Smooth muscle cell (in vitro differentiated cells): ENCODE measurements at regions not wholly inside any gene's neighbourhood (a gene's known extent, or its start where the extent isn't known, plus 50 kb on each side); places are given as distances from the start of the nearest gene placed in this dataset.

Source experiments
- DNase-seq: peaks from one replicate; lab custom pipeline; 2025; ENCODE audit not compliant: unreplicated experiment; lab: John Stamatoyannopoulos, UW
- H2AFZ ChIP-seq: fragments of 200-600 bp; sonication (generic); 2 replicates; pipeline ENCODE4 v1.6.0; 2016; ENCODE audit warnings: antibody characterized with exemption, low read depth, mild to moderate bottlenecking
- H3F3A ChIP-seq: fragments of 200-600 bp; sonication (generic); 2 replicates; pipeline ENCODE4 v1.6.0; 2017; ENCODE audit warnings: antibody characterized with exemption, low read depth
- H3K27ac ChIP-seq: fragments of 200-600 bp; sonication (generic); 2 replicates; pipeline ENCODE4 v1.5.1; 2016; ENCODE audit warnings: low read depth, mild to moderate bottlenecking
- H3K27me3 ChIP-seq: fragments of 200-600 bp; sonication (generic); 2 replicates; pipeline ENCODE4 v1.6.1; 2016; ENCODE audit warnings: low read depth, mild to moderate bottlenecking
- H3K36me3 ChIP-seq: fragments of 200-600 bp; sonication (generic); 2 replicates; pipeline ENCODE4 v1.5.1; 2016; ENCODE audit warnings: low read depth
- H3K4me1 ChIP-seq: fragments of 200-600 bp; sonication (generic); 2 replicates; pipeline ENCODE4 v1.5.1; 2016; ENCODE audit warnings: low read depth
- H3K4me2 ChIP-seq: fragments of 200-600 bp; sonication (generic); 2 replicates; pipeline ENCODE4 v1.6.0; 2016; ENCODE audit warnings: mild to moderate bottlenecking
- H3K4me3 ChIP-seq: fragments of 200-600 bp; sonication (generic); 2 replicates; pipeline ENCODE4 v1.5.1; 2016; ENCODE audit warnings: mild to moderate bottlenecking
- H3K79me2 ChIP-seq: fragments of 200-600 bp; sonication (generic); 2 replicates; pipeline ENCODE4 v1.6.0; 2016; ENCODE audit warnings: low read depth, mild to moderate bottlenecking
- H3K9ac ChIP-seq: fragments of 200-600 bp; sonication (generic); 2 replicates; pipeline ENCODE4 v1.6.0; 2016; ENCODE audit warnings: low read depth
- H3K9me3 ChIP-seq: fragments of 200-600 bp; sonication (generic); replicated peaks from 2 replicates; pipeline ENCODE4 v1.5.1; 2016; ENCODE audit warnings: low read depth
- H4K20me1 ChIP-seq: fragments of 200-600 bp; sonication (generic); 2 replicates; pipeline ENCODE4 v1.6.0; 2016; ENCODE audit warnings: low read depth
- WGBS: methylation state at CpG from one replicate; pipeline ENCODE4 v1.1.7; 2016; ENCODE audit warnings: low lambda C conversion rate; 5-methylcytosine and 5-hydroxymethylcytosine counted together
- TF ChIP-seq, protein P1 (sequence below): fragments of 200-600 bp; sonication (generic); IDR thresholded peaks from 2 replicates; pipeline ENCODE4 v1.5.1; 2017; ENCODE audit warnings: borderline replicate concordance, mild to moderate bottlenecking, antibody characterized with exemption; ENCODE audit not compliant: insufficient read depth, poor library complexity, severe bottlenecking

DNA sequence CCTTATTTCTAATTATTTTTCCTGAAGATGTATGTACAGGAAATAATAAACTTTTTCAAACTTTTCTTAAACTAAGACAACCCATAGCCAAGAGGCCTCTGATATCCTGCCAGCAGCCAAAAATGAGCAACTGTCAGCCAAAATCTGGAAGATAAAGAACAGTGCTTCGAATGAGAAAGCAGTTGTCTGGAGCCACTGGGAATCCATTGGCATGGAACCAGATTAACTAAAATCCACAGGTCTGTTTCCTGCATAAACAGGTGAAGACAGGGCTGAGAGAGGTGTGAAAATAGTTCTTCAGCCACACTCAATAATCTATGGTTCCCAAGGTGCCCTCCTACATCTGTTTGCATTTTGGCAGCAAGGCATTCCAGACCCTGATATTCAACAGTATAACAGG is 1076.7 kb upstream of the PIK3C3 start:
- no peaks in the 10 kb centered on the region for H3K9me3 ChIP-seq
- no peaks in the 10 kb centered on the region for H4K20me1 ChIP-seq
- DNase-seq = no peak
- H3K4me3 ChIP-seq = no peak overlapping the region
- no peaks in the 10 kb centered on the region for H3K4me1 ChIP-seq
- no peaks in the 10 kb centered on the region for H3K36me3 ChIP-seq
- no peak overlapping the region for H3K9ac ChIP-seq
- 71% methylated on average over 1 of the region's 1 CpG for WGBS
- no peaks in the 10 kb centered on the region for H3K27me3 ChIP-seq
- H2AFZ ChIP-seq = no peak overlapping the region
- peaks cover 7% of the 10 kb centered on the region for H3F3A ChIP-seq
- H3K27ac ChIP-seq = no peak overlapping the region
- H3K79me2 ChIP-seq = no peaks in the 10 kb centered on the region
- TF ChIP-seq, protein P1, sequence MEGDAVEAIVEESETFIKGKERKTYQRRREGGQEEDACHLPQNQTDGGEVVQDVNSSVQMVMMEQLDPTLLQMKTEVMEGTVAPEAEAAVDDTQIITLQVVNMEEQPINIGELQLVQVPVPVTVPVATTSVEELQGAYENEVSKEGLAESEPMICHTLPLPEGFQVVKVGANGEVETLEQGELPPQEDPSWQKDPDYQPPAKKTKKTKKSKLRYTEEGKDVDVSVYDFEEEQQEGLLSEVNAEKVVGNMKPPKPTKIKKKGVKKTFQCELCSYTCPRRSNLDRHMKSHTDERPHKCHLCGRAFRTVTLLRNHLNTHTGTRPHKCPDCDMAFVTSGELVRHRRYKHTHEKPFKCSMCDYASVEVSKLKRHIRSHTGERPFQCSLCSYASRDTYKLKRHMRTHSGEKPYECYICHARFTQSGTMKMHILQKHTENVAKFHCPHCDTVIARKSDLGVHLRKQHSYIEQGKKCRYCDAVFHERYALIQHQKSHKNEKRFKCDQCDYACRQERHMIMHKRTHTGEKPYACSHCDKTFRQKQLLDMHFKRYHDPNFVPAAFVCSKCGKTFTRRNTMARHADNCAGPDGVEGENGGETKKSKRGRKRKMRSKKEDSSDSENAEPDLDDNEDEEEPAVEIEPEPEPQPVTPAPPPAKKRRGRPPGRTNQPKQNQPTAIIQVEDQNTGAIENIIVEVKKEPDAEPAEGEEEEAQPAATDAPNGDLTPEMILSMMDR = no peak
- no peak overlapping the region for H3K4me2 ChIP-seq

DNA sequence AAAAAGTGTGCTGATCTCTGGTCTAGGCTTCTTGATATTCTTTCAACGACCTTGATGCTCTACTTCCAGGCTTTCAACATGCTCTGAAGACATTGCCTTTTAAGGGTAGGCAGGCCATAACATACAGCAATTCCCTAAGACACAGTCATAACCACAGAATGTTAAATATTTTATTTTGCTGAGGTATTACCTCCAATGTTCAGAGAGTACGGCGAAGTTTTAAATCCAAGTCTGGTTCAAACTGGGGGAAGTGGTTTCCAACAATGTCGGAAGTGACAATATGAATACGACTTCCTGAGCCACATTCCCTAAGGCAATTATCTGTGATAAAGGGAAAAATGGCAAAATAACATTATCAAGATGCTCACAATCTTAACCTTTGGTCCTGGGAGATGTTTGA is 1077.9 kb upstream of the PIK3C3 start:
- H3K4me2 ChIP-seq = peak overlapping the region; percentile 5
- H2AFZ ChIP-seq = peak overlapping the region; percentile 61
- no peak overlapping the region for H3K4me3 ChIP-seq
- no peaks in the 10 kb centered on the region for H3K27me3 ChIP-seq
- peak overlapping the region; percentile 80 for H3K27ac ChIP-seq
- H3K79me2 ChIP-seq = no peaks in the 10 kb centered on the region
- H3K36me3 ChIP-seq = no peaks in the 10 kb centered on the region
- TF ChIP-seq, protein P1 = no peak
- H3F3A ChIP-seq = peaks cover 7% of the 10 kb centered on the region
- H4K20me1 ChIP-seq = no peaks in the 10 kb centered on the region
- H3K9me3 ChIP-seq = no peaks in the 10 kb centered on the region
- DNase-seq = no peak
- H3K4me1 ChIP-seq = no peaks in the 10 kb centered on the region
- 18% methylated on average over 5 of the region's 5 CpGs for WGBS
- H3K9ac ChIP-seq = no peak overlapping the region

DNA sequence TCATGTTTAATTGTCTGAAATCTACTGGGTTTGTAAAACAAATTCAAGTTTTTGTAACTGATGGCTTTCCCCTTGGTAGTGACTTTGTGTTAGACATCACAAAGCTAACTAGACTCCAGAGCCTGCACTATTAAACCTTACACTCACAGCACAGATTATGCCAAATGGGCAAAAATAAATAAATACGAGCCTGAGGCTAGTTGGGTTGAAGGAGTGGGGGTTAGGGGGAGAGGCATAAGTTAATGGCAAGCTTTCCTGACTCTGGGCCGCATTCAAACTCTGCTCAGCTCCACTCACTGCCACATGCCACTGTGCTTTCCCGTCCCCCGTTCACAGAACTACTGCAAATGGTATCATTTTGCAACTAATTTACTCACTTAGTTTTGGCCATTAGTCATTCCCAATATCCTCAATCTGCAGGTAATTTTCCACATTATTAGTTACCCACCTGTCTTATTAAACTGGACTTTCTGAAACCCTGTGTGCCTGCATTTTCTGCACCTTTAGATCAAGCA is 1079.9 kb upstream of the PIK3C3 start:
- H3K27me3 ChIP-seq = no peaks in the 10 kb centered on the region
- H3K9me3 ChIP-seq = no peaks in the 10 kb centered on the region
- H3K9ac ChIP-seq = no peak overlapping the region
- 86% methylated on average over 4 of the region's 4 CpGs for WGBS
- H3F3A ChIP-seq = peaks cover 7% of the 10 kb centered on the region
- no peaks in the 10 kb centered on the region for H4K20me1 ChIP-seq
- TF ChIP-seq, protein P1 = no peak
- no peaks in the 10 kb centered on the region for H3K36me3 ChIP-seq
- DNase-seq = no peak
- H3K4me2 ChIP-seq = no peak overlapping the region
- H3K79me2 ChIP-seq = no peaks in the 10 kb centered on the region
- no peak overlapping the region for H3K27ac ChIP-seq
- H3K4me1 ChIP-seq = no peaks in the 10 kb centered on the region
- H2AFZ ChIP-seq = peak overlapping the region; percentile 70
- H3K4me3 ChIP-seq = no peak overlapping the region

DNA sequence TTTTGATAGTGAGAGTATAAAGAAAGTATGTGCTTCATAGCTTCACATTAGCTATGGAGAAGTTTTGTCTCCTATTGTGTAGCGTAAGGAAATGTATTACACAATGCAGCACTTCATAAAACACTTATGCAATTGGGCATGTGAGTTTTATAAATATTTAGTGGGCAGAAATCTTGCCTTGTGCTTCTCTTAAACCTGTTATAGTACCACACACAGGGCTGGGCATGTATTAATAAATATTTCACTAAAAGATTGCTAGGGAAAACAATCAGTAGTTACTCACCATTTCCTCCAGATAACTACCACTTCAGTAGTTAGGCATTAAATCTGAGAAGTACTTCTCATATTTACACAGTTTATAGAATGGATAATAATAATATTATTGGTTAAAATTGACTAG is 1080.8 kb upstream of the PIK3C3 start:
- Histone ChIP-seq H3F3A (peaks cover 7% of the 10 kb centered on the region), H3K4me1 (no peaks in the 10 kb centered on the region), H4K20me1 (no peaks in the 10 kb centered on the region), H3K27me3 (no peaks in the 10 kb centered on the region), H3K4me2 (no peak overlapping the region), H3K4me3 (no peak overlapping the region), H3K79me2 (no peaks in the 10 kb centered on the region), H3K27ac (no peak overlapping the region), H3K9ac (no peak overlapping the region), H2AFZ (peak overlapping the region; percentile 70), H3K36me3 (no peaks in the 10 kb centered on the region), H3K9me3 (no peaks in the 10 kb centered on the region)
- no peak for DNase-seq
- 97% methylated on average over 1 of the region's 1 CpG for WGBS
- TF ChIP-seq, protein P1 = no peak
